ENCODE measurements at regions not wholly inside any gene's neighbourhood (a gene's known extent, or its start where the extent isn't known, plus 50 kb on each side); places are given as distances from the start of the nearest gene placed in this dataset.
"Not testable (repeated sequence)": the region's sequence is repeated elsewhere in the genome, so short reads cannot be mapped to it uniquely, and the experiment has no call there.

DNA sequence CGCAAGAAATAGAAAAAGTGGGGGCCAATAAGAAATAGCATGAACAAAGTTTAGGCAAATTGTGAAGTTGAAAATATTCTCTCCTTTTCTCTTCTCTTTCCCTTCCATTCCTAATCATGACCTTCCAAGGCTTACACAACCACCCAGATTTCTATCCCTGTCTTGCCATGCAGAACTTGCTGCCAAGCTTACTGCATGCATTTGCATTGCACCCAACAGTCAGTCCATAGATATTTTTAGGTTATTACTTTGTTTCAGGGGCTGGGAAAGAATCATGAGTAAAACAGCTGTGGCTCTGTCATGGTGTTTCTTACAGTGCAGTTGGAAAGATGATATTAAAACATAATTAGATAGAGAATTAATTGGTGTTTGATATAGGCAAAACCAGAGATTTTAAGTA, 219.4 kb downstream of the PTGER3 start:
- DNase-seq: no peak
- no peak overlapping the region for H2BK5ac ChIP-seq (ENCODE audit: insufficient read length, low read length)
- H3K79me2 ChIP-seq (ENCODE audit: insufficient read depth, low read length): no peaks in the 10 kb centered on the region
- H3K27me3 ChIP-seq (ENCODE audit: insufficient read depth, low read length): no peaks in the 10 kb centered on the region
- no peak overlapping the region for H3K14ac ChIP-seq (ENCODE audit: insufficient read depth, low read length)
- no peaks in the 10 kb centered on the region for H3K4me1 ChIP-seq (ENCODE audit: insufficient read depth, low read length)
- no peaks in the 10 kb centered on the region for H3K23me2 ChIP-seq (ENCODE audit: insufficient read length, low read depth, low read length, poor library complexity, severe bottlenecking)
- H2BK12ac ChIP-seq (ENCODE audit: insufficient read length, low read depth, low read length): no peak overlapping the region
- H4K8ac ChIP-seq (replicated peaks; ENCODE audit: insufficient read length, low read depth, low read length): no peak overlapping the region
- Mint-ChIP-seq H3K27ac (no peak overlapping the region), H3K4me1 (peaks cover 8% of the 10 kb centered on the region in 2 experiments), H3K27me3 (ENCODE audit: low read depth) (no peaks in the 10 kb centered on the region), H3K36me3 (ENCODE audit: insufficient read depth in 1 of 3, low read depth in 3 of 3) (peaks cover 0 to 8% (median 2%) of the 10 kb centered on the region in 3 experiments; a peak in 3 of 7 replicates), H3K4me3 (no peak overlapping the region), H3K9me3 (peaks cover 5 to 17% of the 10 kb centered on the region in 2 experiments)
- no peaks in the 10 kb centered on the region for H3K79me1 ChIP-seq (ENCODE audit: insufficient read depth, low read depth, low read length, poor library complexity, severe bottlenecking)
- H2AFZ ChIP-seq (ENCODE audit: low read length): no peak overlapping the region
- no peak overlapping the region for H2BK120ac ChIP-seq (ENCODE audit: low read depth, low read length, poor library complexity, severe bottlenecking)
- no peak overlapping the region for H3K27ac ChIP-seq (ENCODE audit: insufficient read length, low read depth, low read length)
- H3T11ph ChIP-seq (ENCODE audit: low read length): no peak overlapping the region
- TF ChIP-seq, protein P1, sequence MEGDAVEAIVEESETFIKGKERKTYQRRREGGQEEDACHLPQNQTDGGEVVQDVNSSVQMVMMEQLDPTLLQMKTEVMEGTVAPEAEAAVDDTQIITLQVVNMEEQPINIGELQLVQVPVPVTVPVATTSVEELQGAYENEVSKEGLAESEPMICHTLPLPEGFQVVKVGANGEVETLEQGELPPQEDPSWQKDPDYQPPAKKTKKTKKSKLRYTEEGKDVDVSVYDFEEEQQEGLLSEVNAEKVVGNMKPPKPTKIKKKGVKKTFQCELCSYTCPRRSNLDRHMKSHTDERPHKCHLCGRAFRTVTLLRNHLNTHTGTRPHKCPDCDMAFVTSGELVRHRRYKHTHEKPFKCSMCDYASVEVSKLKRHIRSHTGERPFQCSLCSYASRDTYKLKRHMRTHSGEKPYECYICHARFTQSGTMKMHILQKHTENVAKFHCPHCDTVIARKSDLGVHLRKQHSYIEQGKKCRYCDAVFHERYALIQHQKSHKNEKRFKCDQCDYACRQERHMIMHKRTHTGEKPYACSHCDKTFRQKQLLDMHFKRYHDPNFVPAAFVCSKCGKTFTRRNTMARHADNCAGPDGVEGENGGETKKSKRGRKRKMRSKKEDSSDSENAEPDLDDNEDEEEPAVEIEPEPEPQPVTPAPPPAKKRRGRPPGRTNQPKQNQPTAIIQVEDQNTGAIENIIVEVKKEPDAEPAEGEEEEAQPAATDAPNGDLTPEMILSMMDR (conservative IDR thresholded peaks at IDR 0.05): no peak
- WGBS (ENCODE audit: extremely low coverage, insufficient read length, low lambda C conversion rate): no CpG with 5 or more reads among the region's 1 CpG
- no peaks in the 10 kb centered on the region for H4K20me1 ChIP-seq (ENCODE audit: control insufficient read depth, insufficient read depth, insufficient read length)
- H3K4ac ChIP-seq (ENCODE audit: low read depth, low read length): no peak overlapping the region
- no peak overlapping the region for H2BK20ac ChIP-seq (ENCODE audit: low read depth, low read length, poor library complexity, severe bottlenecking)
- H2BK15ac ChIP-seq (ENCODE audit: low read depth, low read length): no peak overlapping the region
- no peak overlapping the region for H3K56ac ChIP-seq (ENCODE audit: insufficient read length, low read depth, low read length)
- no peak overlapping the region for H3K9ac ChIP-seq (ENCODE audit: extremely low read depth, insufficient read length, low read length)
- H3K4me2 ChIP-seq (ENCODE audit: insufficient read depth, insufficient read length, low read length): no peak overlapping the region
- H2AK5ac ChIP-seq (ENCODE audit: insufficient read length, low read length): no peak overlapping the region
- no peak overlapping the region for H3K23ac ChIP-seq (ENCODE audit: insufficient read length, low read depth, low read length)
- H3K18ac ChIP-seq (ENCODE audit: insufficient read length, low read depth, low read length): no peak overlapping the region
- H3K9me3 ChIP-seq (ENCODE audit: control insufficient read depth, low read depth, low read length): no peaks in the 10 kb centered on the region
- H4K5ac ChIP-seq (ENCODE audit: insufficient read length, low read depth, low read length): no peak overlapping the region
- H4K91ac ChIP-seq (ENCODE audit: insufficient read length, low read depth, low read length): no peak overlapping the region

DNA sequence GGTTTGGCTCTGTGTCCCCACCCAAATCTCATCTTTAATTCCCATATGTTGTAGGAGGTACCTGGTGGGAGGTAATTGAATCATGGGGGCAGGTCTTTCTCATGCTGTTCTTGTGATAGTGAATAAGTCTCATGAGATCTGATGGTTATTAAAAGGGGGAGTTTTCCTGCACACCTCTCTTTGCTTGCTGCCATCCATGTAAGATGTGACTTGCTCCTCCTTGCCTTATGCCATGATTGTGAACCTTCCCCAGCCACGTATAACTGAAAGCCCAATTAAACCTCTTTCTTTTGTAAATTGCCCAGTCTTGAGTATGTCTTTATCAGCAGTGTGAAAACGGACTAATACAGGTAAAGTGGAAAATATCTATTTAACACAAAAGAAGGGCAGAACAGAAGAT, 213.3 kb downstream of the PTGER3 start:
- not testable (repeated sequence) for H4K8ac ChIP-seq (replicated peaks; ENCODE audit: insufficient read length, low read depth, low read length); DNase-seq; H3K4me2 ChIP-seq (ENCODE audit: insufficient read depth, insufficient read length, low read length); H2BK12ac ChIP-seq (ENCODE audit: insufficient read length, low read depth, low read length); H3K27me3 ChIP-seq (ENCODE audit: insufficient read depth, low read length); H3K79me2 ChIP-seq (ENCODE audit: insufficient read depth, low read length); H2BK20ac ChIP-seq (ENCODE audit: low read depth, low read length, poor library complexity, severe bottlenecking); H2AK5ac ChIP-seq (ENCODE audit: insufficient read length, low read length); H3K4me1 ChIP-seq (ENCODE audit: insufficient read depth, low read length); H2AFZ ChIP-seq (ENCODE audit: low read length); H3K23me2 ChIP-seq (ENCODE audit: insufficient read length, low read depth, low read length, poor library complexity, severe bottlenecking); H3T11ph ChIP-seq (ENCODE audit: low read length); H3K27me3 Mint-ChIP-seq (ENCODE audit: low read depth); H3K4me3 Mint-ChIP-seq; H3K23ac ChIP-seq (ENCODE audit: insufficient read length, low read depth, low read length); H3K56ac ChIP-seq (ENCODE audit: insufficient read length, low read depth, low read length); H2BK120ac ChIP-seq (ENCODE audit: low read depth, low read length, poor library complexity, severe bottlenecking); H3K79me1 ChIP-seq (ENCODE audit: insufficient read depth, low read depth, low read length, poor library complexity, severe bottlenecking); H2BK15ac ChIP-seq (ENCODE audit: low read depth, low read length); H3K9me3 ChIP-seq (ENCODE audit: control insufficient read depth, low read depth, low read length); H2BK5ac ChIP-seq (ENCODE audit: insufficient read length, low read length); H3K18ac ChIP-seq (ENCODE audit: insufficient read length, low read depth, low read length); H3K9ac ChIP-seq (ENCODE audit: extremely low read depth, insufficient read length, low read length); H4K20me1 ChIP-seq (ENCODE audit: control insufficient read depth, insufficient read depth, insufficient read length); H3K27ac ChIP-seq (ENCODE audit: insufficient read length, low read depth, low read length); H4K91ac ChIP-seq (ENCODE audit: insufficient read length, low read depth, low read length); H4K5ac ChIP-seq (ENCODE audit: insufficient read length, low read depth, low read length); H3K14ac ChIP-seq (ENCODE audit: insufficient read depth, low read length); H3K27ac Mint-ChIP-seq; H3K4ac ChIP-seq (ENCODE audit: low read depth, low read length)
- peaks cover 6 to 19% (median 9%) of the 10 kb centered on the region in 3 experiments for H3K36me3 Mint-ChIP-seq (ENCODE audit: insufficient read depth in 1 of 3, low read depth in 3 of 3)
- no CpG with 5 or more reads among the region's 2 CpGs for WGBS (ENCODE audit: extremely low coverage, insufficient read length, low lambda C conversion rate)
- peaks cover 10 to 17% of the 10 kb centered on the region in 2 experiments for H3K4me1 Mint-ChIP-seq
- peaks cover 16 to 26% of the 10 kb centered on the region in 2 experiments for H3K9me3 Mint-ChIP-seq

Measured in H9 (cell line).